H9 (cell line): ENCODE measurements at regions not wholly inside any gene's neighbourhood (a gene's known extent, or its start where the extent isn't known, plus 50 kb on each side); places are given as distances from the start of the nearest gene placed in this dataset.

ENCODE experiments used
- DNase-seq: peaks from one replicate; pipeline ENCODE4 v3.0.0-alpha.2; 2017
- H2AFZ ChIP-seq: one replicate; pipeline ENCODE4 v1.6.1; 2013; ENCODE audit warnings: mild to moderate bottlenecking, low read length, control low read depth, moderate library complexity
- H2AK5ac ChIP-seq: 2 replicates; pipeline ENCODE4 v1.6.1; 2013; ENCODE audit warnings: low read length, control low read depth, mixed read lengths; ENCODE audit not compliant: insufficient read length
- H2BK120ac ChIP-seq: one replicate; pipeline ENCODE4 v1.6.1; 2013; ENCODE audit warnings: low read depth, mild to moderate bottlenecking, low read length, control low read depth, inconsistent platforms; ENCODE audit not compliant: poor library complexity, severe bottlenecking
- H2BK12ac ChIP-seq: 2 replicates; pipeline ENCODE4 v1.6.1; 2013; ENCODE audit warnings: low read length, control low read depth, mixed read lengths, low read depth; ENCODE audit not compliant: insufficient read length
- H2BK15ac ChIP-seq: 2 replicates; pipeline ENCODE4 v1.6.1; 2013; ENCODE audit warnings: low read depth, low read length, control low read depth
- H2BK20ac ChIP-seq: one replicate; pipeline ENCODE4 v1.6.1; 2013; ENCODE audit warnings: low read depth, mild to moderate bottlenecking, low read length, control low read depth, inconsistent platforms; ENCODE audit not compliant: poor library complexity, severe bottlenecking
- H2BK5ac ChIP-seq: 2 replicates; pipeline ENCODE4 v1.6.1; 2013; ENCODE audit warnings: low read length, control low read depth, mixed read lengths; ENCODE audit not compliant: insufficient read length
- H3K14ac ChIP-seq: 2 replicates; pipeline ENCODE4 v1.6.1; 2013; ENCODE audit warnings: low read length, control low read depth; ENCODE audit not compliant: insufficient read depth
- H3K18ac ChIP-seq: 2 replicates; pipeline ENCODE4 v1.6.1; 2013; ENCODE audit warnings: low read depth, mild to moderate bottlenecking, mixed read lengths, low read length, control low read depth; ENCODE audit not compliant: insufficient read length
- H3K23ac ChIP-seq: 2 replicates; pipeline ENCODE4 v1.6.1; 2013; ENCODE audit warnings: low read length, control low read depth, mixed read lengths, low read depth; ENCODE audit not compliant: insufficient read length
- H3K23me2 ChIP-seq: 2 replicates; pipeline ENCODE4 v1.6.1; 2013; ENCODE audit warnings: low read depth, mild to moderate bottlenecking, mixed read lengths, low read length, control low read depth; ENCODE audit not compliant: insufficient read length, poor library complexity, severe bottlenecking
- H3K27ac ChIP-seq: 2 replicates; pipeline ENCODE4 v1.5.1; 2013; ENCODE audit warnings: low read length, control low read depth, mixed read lengths, low read depth; ENCODE audit not compliant: insufficient read length
- H3K27me3 ChIP-seq: 2 replicates; pipeline ENCODE4 v1.6.1; 2013; ENCODE audit warnings: low read length, control low read depth, inconsistent platforms; ENCODE audit not compliant: insufficient read depth
- H3K4ac ChIP-seq: 2 replicates; pipeline ENCODE4 v1.6.1; 2013; ENCODE audit warnings: low read depth, mild to moderate bottlenecking, control low read depth, inconsistent platforms, low read length, moderate library complexity
- H3K4me1 ChIP-seq: 2 replicates; pipeline ENCODE4 v1.6.1; 2013; ENCODE audit warnings: low read length, control low read depth, inconsistent platforms; ENCODE audit not compliant: insufficient read depth
- H3K4me2 ChIP-seq: 2 replicates; pipeline ENCODE4 v1.6.1; 2013; ENCODE audit warnings: low read length, control low read depth, mixed read lengths; ENCODE audit not compliant: insufficient read length, insufficient read depth
- H3K56ac ChIP-seq: 2 replicates; pipeline ENCODE4 v1.6.1; 2013; ENCODE audit warnings: low read depth, mild to moderate bottlenecking, mixed read lengths, low read length, control low read depth; ENCODE audit not compliant: insufficient read length
- H3K79me1 ChIP-seq: 2 replicates; pipeline ENCODE4 v1.6.1; 2013; ENCODE audit warnings: low read depth, mild to moderate bottlenecking, moderate library complexity, low read length, control low read depth, inconsistent platforms; ENCODE audit not compliant: insufficient read depth, poor library complexity, severe bottlenecking
- H3K79me2 ChIP-seq: 2 replicates; pipeline ENCODE4 v1.6.1; 2013; ENCODE audit warnings: low read length, control low read depth, inconsistent platforms; ENCODE audit not compliant: insufficient read depth
- H3K9ac ChIP-seq: 2 replicates; pipeline ENCODE4 v1.6.1; 2013; ENCODE audit warnings: low read length, control low read depth, mixed read lengths; ENCODE audit not compliant: insufficient read length; ENCODE audit errors: extremely low read depth
- H3K9me3 ChIP-seq: one replicate; pipeline ENCODE4 v1.6.1; 2013; ENCODE audit warnings: low read depth, low read length, inconsistent platforms; ENCODE audit not compliant: control insufficient read depth
- H3T11ph ChIP-seq: one replicate; pipeline ENCODE4 v1.6.1; 2013; ENCODE audit warnings: mild to moderate bottlenecking, low read length, control low read depth, inconsistent platforms
- H4K20me1 ChIP-seq: one replicate; pipeline ENCODE4 v1.6.1; 2013; ENCODE audit not compliant: control insufficient read depth, insufficient read length, insufficient read depth
- H4K5ac ChIP-seq: 2 replicates; pipeline ENCODE4 v1.6.1; 2013; ENCODE audit warnings: low read depth, mild to moderate bottlenecking, mixed read lengths, low read length, control low read depth; ENCODE audit not compliant: insufficient read length
- H4K8ac ChIP-seq: replicated peaks from 2 replicates; pipeline ENCODE4 v1.6.1; 2013; ENCODE audit warnings: low read length, control low read depth, mixed read lengths, low read depth; ENCODE audit not compliant: insufficient read length
- H4K91ac ChIP-seq: 2 replicates; pipeline ENCODE4 v1.6.1; 2013; ENCODE audit warnings: low read depth, mild to moderate bottlenecking, moderate library complexity, mixed read lengths, low read length, control low read depth; ENCODE audit not compliant: insufficient read length
- H3K27ac Mint-ChIP-seq, 3 experiments: 2 replicates in 2 of 3; 3 replicates in 1 of 3; pipeline ENCODE4 v1.8.0; 2020 to 2021; ENCODE audit warnings: mixed read lengths in 3 of 3, mild to moderate bottlenecking in 1 of 3, moderate library complexity in 1 of 3
- H3K27me3 Mint-ChIP-seq: 2 replicates; pipeline ENCODE4 v1.8.0; 2021; ENCODE audit warnings: low read depth, mild to moderate bottlenecking, moderate library complexity, mixed read lengths
- H3K36me3 Mint-ChIP-seq, 3 experiments: 2 replicates in 2 of 3; 3 replicates in 1 of 3; pipeline ENCODE4 v1.8.0; 2020 to 2021; ENCODE audit warnings: low read depth in 3 of 3, mixed read lengths in 3 of 3; ENCODE audit not compliant: insufficient read depth in 1 of 3
- H3K4me1 Mint-ChIP-seq, 2 experiments: 2 replicates each; pipeline ENCODE4 v1.8.0; 2020; ENCODE audit warnings: mixed read lengths in 2 of 2
- H3K4me3 Mint-ChIP-seq, 2 experiments: 2 replicates in 1 of 2; 3 replicates in 1 of 2; pipeline ENCODE4 v1.8.0; 2020 to 2021; ENCODE audit warnings: mild to moderate bottlenecking in 2 of 2, mixed read lengths in 2 of 2, moderate library complexity in 1 of 2
- H3K9me3 Mint-ChIP-seq, 2 experiments: 2 replicates in 1 of 2; 3 replicates in 1 of 2; pipeline ENCODE4 v1.8.0; 2020; ENCODE audit warnings: mild to moderate bottlenecking in 2 of 2, mixed read lengths in 2 of 2, moderate library complexity in 1 of 2
- WGBS: extraction: QIAGEN DNeasy Blood & Tissue Kit; methylation state at CpG from one replicate; pipeline ENCODE4 v1.1.7; 2013; ENCODE audit warnings: missing lambda C conversion rate, low lambda C conversion rate, mixed read lengths; ENCODE audit not compliant: insufficient read length; ENCODE audit errors: extremely low coverage; 5-methylcytosine and 5-hydroxymethylcytosine counted together
- TF ChIP-seq, protein P1 (sequence below): fragments of 200-600 bp; sonication (generic); conservative IDR thresholded peaks from 3 replicates; pipeline ENCODE4 v1.8.0; 2021; ENCODE audit warnings: antibody characterized with exemption, mild to moderate bottlenecking

DNA sequence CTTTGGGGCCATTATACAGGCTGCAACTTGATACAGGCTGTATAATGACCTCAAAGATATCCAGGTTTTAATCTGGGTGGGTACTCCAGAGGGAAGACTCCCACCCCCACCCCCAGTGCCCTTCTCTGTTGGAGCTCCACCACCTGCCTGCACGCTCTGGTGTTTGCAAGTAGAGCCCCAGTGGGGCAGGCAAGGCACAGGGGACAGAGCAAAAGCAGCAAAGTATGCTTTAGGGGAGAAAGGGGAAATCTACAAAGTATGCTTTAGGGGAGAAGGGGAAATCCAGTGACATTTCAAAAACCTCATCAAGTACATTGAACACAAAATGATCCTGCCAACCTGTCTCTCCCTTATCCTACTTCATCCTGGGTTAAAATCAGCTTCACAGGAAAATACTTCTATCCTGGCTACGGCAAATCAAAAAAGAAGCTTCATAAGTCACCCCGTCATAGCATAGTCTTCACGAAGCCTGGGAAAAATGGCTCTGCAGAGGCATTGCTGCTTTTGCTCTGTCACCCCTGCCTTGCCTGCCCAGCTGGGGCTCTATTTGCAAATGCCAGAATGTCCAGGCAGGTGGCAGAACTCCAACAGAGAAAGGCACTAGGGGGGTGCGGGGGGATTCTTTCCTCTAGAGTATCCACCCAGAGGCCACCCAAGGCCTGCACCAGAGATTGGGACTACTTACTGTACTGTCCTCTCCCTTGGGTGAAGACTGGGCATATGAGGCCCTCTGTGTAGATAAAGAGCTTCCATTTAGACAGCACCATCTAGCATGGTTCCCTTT, 60.9 kb upstream of the ATP11B start:
- Histone ChIP-seq H2BK5ac (no peak overlapping the region), H3K23ac (no peak overlapping the region), H3K9ac (no peak overlapping the region), H2BK12ac (no peak overlapping the region), H3K27me3 (no peaks in the 10 kb centered on the region), H3K56ac (no peak overlapping the region), H3K4ac (no peak overlapping the region), H3K4me2 (no peak overlapping the region), H3K18ac (no peak overlapping the region), H4K91ac (no peak overlapping the region), H3T11ph (no peak overlapping the region), H2AFZ (no peak overlapping the region), H4K5ac (no peak overlapping the region), H2AK5ac (no peak overlapping the region), H3K27ac (no peak overlapping the region), H3K79me1 (no peaks in the 10 kb centered on the region), H4K20me1 (no peaks in the 10 kb centered on the region), H2BK120ac (no peak overlapping the region), H2BK20ac (no peak overlapping the region), H3K23me2 (no peaks in the 10 kb centered on the region), H4K8ac (no peak overlapping the region), H3K9me3 (no peaks in the 10 kb centered on the region), H3K79me2 (no peaks in the 10 kb centered on the region), H3K14ac (no peak overlapping the region), H3K4me1 (no peaks in the 10 kb centered on the region), H2BK15ac (no peak overlapping the region)
- DNase-seq = no peak
- peaks cover 7 to 11% of the 10 kb centered on the region in 2 experiments; a peak in 3 of 4 replicates for H3K4me1 Mint-ChIP-seq
- no peak overlapping the region for H3K4me3 Mint-ChIP-seq
- H3K27me3 Mint-ChIP-seq = no peaks in the 10 kb centered on the region
- no peaks in the 10 kb centered on the region; a peak in 1 of 5 replicates for H3K9me3 Mint-ChIP-seq
- H3K27ac Mint-ChIP-seq = no peak overlapping the region; a peak in 1 of 7 replicates
- TF ChIP-seq, protein P1, sequence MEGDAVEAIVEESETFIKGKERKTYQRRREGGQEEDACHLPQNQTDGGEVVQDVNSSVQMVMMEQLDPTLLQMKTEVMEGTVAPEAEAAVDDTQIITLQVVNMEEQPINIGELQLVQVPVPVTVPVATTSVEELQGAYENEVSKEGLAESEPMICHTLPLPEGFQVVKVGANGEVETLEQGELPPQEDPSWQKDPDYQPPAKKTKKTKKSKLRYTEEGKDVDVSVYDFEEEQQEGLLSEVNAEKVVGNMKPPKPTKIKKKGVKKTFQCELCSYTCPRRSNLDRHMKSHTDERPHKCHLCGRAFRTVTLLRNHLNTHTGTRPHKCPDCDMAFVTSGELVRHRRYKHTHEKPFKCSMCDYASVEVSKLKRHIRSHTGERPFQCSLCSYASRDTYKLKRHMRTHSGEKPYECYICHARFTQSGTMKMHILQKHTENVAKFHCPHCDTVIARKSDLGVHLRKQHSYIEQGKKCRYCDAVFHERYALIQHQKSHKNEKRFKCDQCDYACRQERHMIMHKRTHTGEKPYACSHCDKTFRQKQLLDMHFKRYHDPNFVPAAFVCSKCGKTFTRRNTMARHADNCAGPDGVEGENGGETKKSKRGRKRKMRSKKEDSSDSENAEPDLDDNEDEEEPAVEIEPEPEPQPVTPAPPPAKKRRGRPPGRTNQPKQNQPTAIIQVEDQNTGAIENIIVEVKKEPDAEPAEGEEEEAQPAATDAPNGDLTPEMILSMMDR = no peak
- H3K36me3 Mint-ChIP-seq = no peaks in the 10 kb centered on the region
- WGBS = no CpG with 5 or more reads among the region's 5 CpGs
